CD14-positive monocyte (primary cell): ENCODE measurements at regions not wholly inside any gene's neighbourhood (a gene's known extent, or its start where the extent isn't known, plus 50 kb on each side); places are given as distances from the start of the nearest gene placed in this dataset.

Source experiments
- DNase-seq, 3 donors: peaks; one replicate each; pipeline ENCODE4 v3.0.0-alpha.2; 2011 to 2022
- H2AFZ ChIP-seq: 2 replicates; pipeline ENCODE4 v1.6.0; 2012; ENCODE audit warnings: mild to moderate bottlenecking, low read depth, low read length, inconsistent platforms; ENCODE audit not compliant: insufficient read depth, poor library complexity, severe bottlenecking
- H3K27ac ChIP-seq, 2 donors: 1 replicate in 1 of 2; 2 replicates in 1 of 2; pipeline ENCODE4 v1.5.1; 2012 to 2013; ENCODE audit warnings: low read length in 2 of 2, control low read depth in 1 of 2, inconsistent platforms in 1 of 2, low read depth in 1 of 2, mild to moderate bottlenecking in 1 of 2
- H3K27me3 ChIP-seq, 2 donors: one replicate each; pipeline versions ENCODE4 v1.6.0 to v1.6.1; 2011 to 2013; ENCODE audit warnings: low read length in 2 of 2; ENCODE audit not compliant: control insufficient read depth in 2 of 2, insufficient read depth in 2 of 2
- H3K36me3 ChIP-seq, 2 donors: replicated peaks in 1 of 2; 1 replicate in 1 of 2; 2 replicates in 1 of 2; pipeline versions ENCODE4 v1.5.1 to v1.6.1; 2012 to 2013; ENCODE audit warnings: low read length in 2 of 2, control low read depth in 1 of 2, inconsistent platforms in 1 of 2, mild to moderate bottlenecking in 1 of 2; ENCODE audit not compliant: insufficient read depth in 2 of 2, control insufficient read depth in 1 of 2
- H3K4me1 ChIP-seq, 2 donors: 1 replicate in 1 of 2; 2 replicates in 1 of 2; pipeline versions ENCODE4 v1.5.1 to v1.6.1; 2012 to 2013; ENCODE audit warnings: low read length in 2 of 2, control low read depth in 1 of 2, inconsistent platforms in 1 of 2, mild to moderate bottlenecking in 1 of 2, moderate library complexity in 1 of 2; ENCODE audit not compliant: insufficient read depth in 2 of 2, control insufficient read depth in 1 of 2
- H3K4me2 ChIP-seq: replicated peaks from 2 replicates; pipeline ENCODE3; 2012; ENCODE audit warnings: low read length, moderate library complexity, mild to moderate bottlenecking; ENCODE audit not compliant: poor library complexity, severe bottlenecking; ENCODE audit errors: extremely low read depth
- H3K4me3 ChIP-seq, 3 experiments: fragments of 200-600 bp in 1 of 3; sonication (generic) in 1 of 3; replicated peaks in 1 of 3; 1 replicate in 2 of 3; 2 replicates in 1 of 3; pipeline ENCODE4 v1.5.1; 2011 to 2013; ENCODE audit warnings: low read length in 3 of 3, mild to moderate bottlenecking in 3 of 3, control low read depth in 2 of 3, low read depth in 2 of 3, inconsistent platforms in 1 of 3, moderate library complexity in 1 of 3
- H3K79me2 ChIP-seq: 2 replicates; pipeline ENCODE4 v1.6.0; 2012; ENCODE audit warnings: mild to moderate bottlenecking, control low read depth, inconsistent platforms, low read length, moderate library complexity; ENCODE audit not compliant: insufficient read depth
- H3K9ac ChIP-seq: 2 replicates; pipeline ENCODE4 v1.6.0; 2017; ENCODE audit warnings: low read length, mild to moderate bottlenecking; ENCODE audit not compliant: insufficient read depth, poor library complexity, severe bottlenecking
- H3K9me3 ChIP-seq, 2 donors: replicated peaks in 1 of 2; 1 replicate in 1 of 2; 2 replicates in 1 of 2; pipeline versions ENCODE4 v1.5.1 to v1.6.1; 2012 to 2013; ENCODE audit warnings: low read length in 2 of 2, control low read depth in 1 of 2; ENCODE audit not compliant: control insufficient read depth in 1 of 2, insufficient read depth in 1 of 2
- H4K20me1 ChIP-seq: 2 replicates; pipeline ENCODE4 v1.6.0; 2012; ENCODE audit warnings: mild to moderate bottlenecking, low read length, control low read depth, moderate library complexity; ENCODE audit not compliant: insufficient read depth
- H3K27ac Mint-ChIP-seq, 7 donors: one replicate each; pipeline ENCODE4 v1.8.0; 2020; ENCODE audit warnings: mild to moderate bottlenecking in 7 of 7, mixed read lengths in 7 of 7, moderate library complexity in 6 of 7, inconsistent platforms in 2 of 7
- H3K27me3 Mint-ChIP-seq, 3 donors: one replicate each; pipeline ENCODE4 v1.8.0; 2021 to 2022; ENCODE audit warnings: low read depth in 3 of 3, mild to moderate bottlenecking in 3 of 3, mixed read lengths in 3 of 3, moderate library complexity in 3 of 3, inconsistent platforms in 1 of 3
- H3K36me3 Mint-ChIP-seq, 2 donors: one replicate each; pipeline ENCODE4 v1.8.0; 2020; ENCODE audit warnings: mixed read lengths in 2 of 2, inconsistent platforms in 1 of 2, mild to moderate bottlenecking in 1 of 2
- H3K4me1 Mint-ChIP-seq: one replicate; pipeline ENCODE4 v1.8.0; 2020; ENCODE audit warnings: mild to moderate bottlenecking, mixed read lengths
- H3K4me3 Mint-ChIP-seq, 2 donors: one replicate each; pipeline ENCODE4 v1.8.0; 2020; ENCODE audit warnings: mild to moderate bottlenecking in 2 of 2, mixed read lengths in 2 of 2, moderate library complexity in 1 of 2
- H3K9me3 Mint-ChIP-seq, 7 donors: one replicate each; pipeline ENCODE4 v1.8.0; 2020 to 2022; ENCODE audit warnings: mixed read lengths in 7 of 7, mild to moderate bottlenecking in 6 of 7, moderate library complexity in 6 of 7, inconsistent platforms in 2 of 7
- CTCF ChIP-seq: fragments of 200-600 bp; IDR thresholded peaks from one replicate; pipeline ENCODE4 v1.8.0; 2022; ENCODE audit warnings: antibody characterized with exemption, mild to moderate bottlenecking
- WGBS: methylation state at CpG from one replicate; pipeline ENCODE4 v1.1.5; 2013; ENCODE audit warnings: missing lambda C conversion rate; ENCODE audit not compliant: insufficient coverage; 5-methylcytosine and 5-hydroxymethylcytosine counted together
- intact Hi-C, 2 donors: fragments of 100-400 bp; cut with micrococcal nuclease; formaldehyde crosslinking; loops; one replicate each; pipeline versions ENCODE4 v1.15.0 to v1.15.1; 2023

DNA sequence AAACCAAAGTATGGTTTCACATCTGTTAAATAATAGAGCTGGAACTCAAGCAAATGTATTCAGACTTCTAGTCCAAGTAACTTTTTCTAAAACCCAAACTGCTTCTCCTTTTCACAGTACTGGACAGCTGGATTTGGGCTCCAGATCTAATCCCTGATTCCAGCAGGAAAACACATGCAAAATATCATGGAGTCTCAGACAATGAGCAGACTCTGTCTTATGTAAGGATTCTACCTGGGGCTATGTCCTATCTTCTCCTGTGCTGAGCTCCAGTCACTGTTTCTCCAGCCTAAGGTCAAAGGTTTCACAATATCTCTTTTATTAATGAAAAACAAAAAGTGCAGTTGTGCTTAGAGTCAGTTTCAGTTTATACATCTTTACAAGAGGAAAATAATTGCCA is 83.2 kb upstream of the EED start:
- Mint-ChIP-seq H3K4me3 (no peak overlapping the region), H3K4me1 (peaks cover 67% of the 10 kb centered on the region), H3K27ac (peak overlapping the region; percentile 84 to 96 (median 95)), H3K9me3 (peaks cover 0 to 3% (median 0%) of the 10 kb centered on the region in 7 donors), H3K27me3 (peaks cover 0 to 2% (median 0%) of the 10 kb centered on the region in 3 donors), H3K36me3 (peaks cover 0 to 4% of the 10 kb centered on the region in 2 donors)
- no peak for DNase-seq
- Histone ChIP-seq H4K20me1 (no peaks in the 10 kb centered on the region), H2AFZ (no peak overlapping the region), H3K79me2 (no peaks in the 10 kb centered on the region), H3K36me3 (no peaks in the 10 kb centered on the region), H3K27me3 (no peaks in the 10 kb centered on the region), H3K9ac (no peak overlapping the region), H3K27ac (peak overlapping the region in 1 of 2 donors; percentile 86), H3K4me3 (peak overlapping the region in 1 of 3 experiments; percentile 3), H3K4me1 (peaks cover 67 to 68% of the 10 kb centered on the region in 2 donors), H3K4me2 (peak overlapping the region; percentile 10), H3K9me3 (no peaks in the 10 kb centered on the region)
- intact Hi-C loops: no loop called here
- no peak for TF ChIP-seq CTCF

DNA sequence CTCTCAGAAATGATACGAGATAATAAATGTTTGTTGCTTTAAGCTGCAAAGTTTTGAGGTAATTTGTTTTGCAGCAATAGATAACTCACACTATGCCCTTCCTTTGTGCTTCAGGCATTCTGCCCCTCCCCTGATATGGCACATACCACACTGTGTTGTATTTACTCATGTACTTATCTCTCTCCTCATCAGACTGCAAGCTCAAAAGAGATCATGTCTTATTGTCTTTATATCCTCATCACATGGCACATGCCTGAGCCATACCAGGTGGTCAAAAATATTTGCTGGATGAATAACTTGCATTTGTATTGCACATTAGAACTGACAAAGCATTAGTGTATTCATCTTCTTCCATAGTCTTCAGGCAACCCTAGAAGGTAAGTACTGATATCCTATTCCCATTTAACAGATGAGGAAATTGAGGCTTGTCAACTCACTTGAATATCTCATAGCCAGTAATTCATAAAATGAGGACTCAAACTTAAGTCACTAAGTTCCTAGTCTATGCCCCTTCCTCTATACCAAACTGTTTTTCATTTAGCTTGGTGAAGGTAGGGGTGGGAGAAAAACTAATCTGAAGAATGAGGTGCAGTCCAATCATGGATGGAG is 83.9 kb upstream of the EED start:
- Histone ChIP-seq H3K79me2 (no peaks in the 10 kb centered on the region), H3K9me3 (no peaks in the 10 kb centered on the region), H3K27ac (peak overlapping the region in 1 of 2 donors; percentile 86), H4K20me1 (no peaks in the 10 kb centered on the region), H3K4me3 (no peak overlapping the region), H3K27me3 (no peaks in the 10 kb centered on the region), H3K4me1 (peaks cover 72 to 75% of the 10 kb centered on the region in 2 donors), H3K9ac (no peak overlapping the region), H2AFZ (no peak overlapping the region), H3K36me3 (no peaks in the 10 kb centered on the region), H3K4me2 (no peak overlapping the region)
- intact Hi-C loops: no loop called here
- Mint-ChIP-seq H3K4me3 (no peak overlapping the region), H3K27ac (peak overlapping the region in 4 of 7 donors; percentile 63 to 96 (median 94)), H3K27me3 (peaks cover 0 to 2% (median 0%) of the 10 kb centered on the region in 3 donors), H3K4me1 (peaks cover 70% of the 10 kb centered on the region), H3K36me3 (peaks cover 0 to 4% of the 10 kb centered on the region in 2 donors), H3K9me3 (peaks cover 0 to 3% (median 0%) of the 10 kb centered on the region in 7 donors)
- TF ChIP-seq CTCF: no peak
- DNase-seq: no peak
- no CpG with 5 or more reads among the region's 1 CpG for WGBS
